ENCODE measurements at regions not wholly inside any gene's neighbourhood (a gene's known extent, or its start where the extent isn't known, plus 50 kb on each side); places are given as distances from the start of the nearest gene placed in this dataset.
A peak's percentile ranks its signal among the peaks of the same experiment; 100 is the strongest.

DNA sequence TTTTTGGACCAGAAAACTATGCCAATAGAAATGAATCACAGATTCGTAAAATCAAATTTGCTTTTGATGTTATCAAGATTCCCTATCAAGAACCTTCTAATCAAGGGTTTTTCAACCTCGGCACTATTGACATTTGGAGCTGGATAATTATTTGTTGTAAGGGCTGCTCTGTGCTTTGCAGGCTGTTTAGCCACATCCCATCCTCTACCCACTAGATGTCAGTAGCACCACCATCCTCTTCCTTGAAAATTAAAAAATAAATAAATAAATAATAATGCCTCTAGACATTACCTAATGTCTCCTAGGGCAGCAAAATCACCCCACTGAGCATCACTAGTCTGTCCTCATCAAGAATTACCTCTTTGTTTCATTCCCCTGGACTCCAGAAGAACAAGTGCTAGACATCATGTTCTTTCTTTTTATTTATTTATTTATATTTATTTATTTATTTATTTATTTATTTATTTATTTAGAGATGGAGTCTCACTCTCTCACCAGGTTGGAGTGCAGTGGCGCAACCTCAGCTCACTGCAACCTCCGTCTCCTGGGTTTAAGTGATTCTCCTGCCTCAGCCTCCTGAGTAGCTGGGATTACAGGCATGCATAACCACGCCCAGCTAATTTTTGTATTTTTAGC is 744.7 kb downstream of the KCNA4 start:
- TF ChIP-seq, protein P1, sequence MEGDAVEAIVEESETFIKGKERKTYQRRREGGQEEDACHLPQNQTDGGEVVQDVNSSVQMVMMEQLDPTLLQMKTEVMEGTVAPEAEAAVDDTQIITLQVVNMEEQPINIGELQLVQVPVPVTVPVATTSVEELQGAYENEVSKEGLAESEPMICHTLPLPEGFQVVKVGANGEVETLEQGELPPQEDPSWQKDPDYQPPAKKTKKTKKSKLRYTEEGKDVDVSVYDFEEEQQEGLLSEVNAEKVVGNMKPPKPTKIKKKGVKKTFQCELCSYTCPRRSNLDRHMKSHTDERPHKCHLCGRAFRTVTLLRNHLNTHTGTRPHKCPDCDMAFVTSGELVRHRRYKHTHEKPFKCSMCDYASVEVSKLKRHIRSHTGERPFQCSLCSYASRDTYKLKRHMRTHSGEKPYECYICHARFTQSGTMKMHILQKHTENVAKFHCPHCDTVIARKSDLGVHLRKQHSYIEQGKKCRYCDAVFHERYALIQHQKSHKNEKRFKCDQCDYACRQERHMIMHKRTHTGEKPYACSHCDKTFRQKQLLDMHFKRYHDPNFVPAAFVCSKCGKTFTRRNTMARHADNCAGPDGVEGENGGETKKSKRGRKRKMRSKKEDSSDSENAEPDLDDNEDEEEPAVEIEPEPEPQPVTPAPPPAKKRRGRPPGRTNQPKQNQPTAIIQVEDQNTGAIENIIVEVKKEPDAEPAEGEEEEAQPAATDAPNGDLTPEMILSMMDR (IDR thresholded peaks at IDR 0.05; ENCODE audit: poor library complexity, severe bottlenecking): peak; percentile 76
- Histone ChIP-seq H3K36me3 (ENCODE audit: low read depth) (no peaks in the 10 kb centered on the region), H3K9me3 (ENCODE audit: severe bottlenecking) (no peaks in the 10 kb centered on the region), H3K4me1 (ENCODE audit: insufficient read depth, poor library complexity, severe bottlenecking) (peaks cover 11% of the 10 kb centered on the region), H3K27ac (ENCODE audit: poor library complexity, severe bottlenecking) (no peak overlapping the region), H3K27me3 (ENCODE audit: insufficient read depth, poor library complexity, severe bottlenecking) (no peaks in the 10 kb centered on the region), H3K4me3 (ENCODE audit: severe bottlenecking) (no peak overlapping the region)
- peak; percentile 83 for ATAC-seq (ENCODE audit: low read depth)
- DNase-seq (ENCODE audit: low spot score): no peak

DNA sequence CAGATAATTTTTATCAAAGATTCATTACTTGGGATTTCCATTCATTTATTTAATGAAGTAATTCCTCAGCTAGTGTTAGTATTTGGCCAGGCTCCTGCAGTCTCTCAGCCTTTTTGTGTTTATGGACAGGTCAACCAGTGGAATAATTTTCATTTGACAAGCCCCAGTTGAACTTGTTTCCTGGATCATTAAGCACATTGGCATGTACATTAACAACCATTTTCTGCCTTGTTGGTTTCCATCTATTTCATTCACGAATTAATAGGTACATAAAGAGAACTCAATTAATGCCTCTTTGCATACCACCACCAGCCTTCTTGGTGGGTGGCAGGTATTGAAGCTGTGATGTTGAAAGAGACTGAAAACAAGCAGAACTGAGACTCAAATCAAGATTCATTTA is 745.2 kb downstream of the KCNA4 start:
- no peak overlapping the region for H3K27ac ChIP-seq (ENCODE audit: poor library complexity, severe bottlenecking)
- no peak for ATAC-seq (ENCODE audit: low read depth)
- no peak for DNase-seq (ENCODE audit: low spot score)
- TF ChIP-seq, protein P1 (IDR thresholded peaks at IDR 0.05; ENCODE audit: poor library complexity, severe bottlenecking): no peak
- no peaks in the 10 kb centered on the region for H3K27me3 ChIP-seq (ENCODE audit: insufficient read depth, poor library complexity, severe bottlenecking)
- no peaks in the 10 kb centered on the region for H3K9me3 ChIP-seq (ENCODE audit: severe bottlenecking)
- H3K4me3 ChIP-seq (ENCODE audit: severe bottlenecking): no peak overlapping the region
- no peaks in the 10 kb centered on the region for H3K36me3 ChIP-seq (ENCODE audit: low read depth)
- peaks cover 11% of the 10 kb centered on the region for H3K4me1 ChIP-seq (ENCODE audit: insufficient read depth, poor library complexity, severe bottlenecking)

DNA sequence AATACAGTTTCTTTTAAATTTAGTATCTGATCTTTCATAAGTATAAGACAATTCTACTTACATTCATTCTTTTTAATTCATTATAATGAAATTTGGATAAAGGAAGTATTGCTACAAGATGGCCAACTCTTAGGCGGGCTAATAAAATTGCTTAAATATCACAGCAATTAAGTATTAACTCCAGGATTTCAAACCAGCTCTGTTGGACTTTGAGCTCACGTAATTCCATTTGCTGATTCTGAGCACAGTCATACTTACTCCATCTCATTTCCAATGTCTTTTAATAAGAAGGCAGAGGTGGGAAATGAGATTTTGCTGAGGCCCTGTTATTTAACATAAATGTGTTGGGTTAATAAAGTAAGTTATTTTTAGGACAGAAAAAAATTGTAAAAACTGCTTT is 748.1 kb downstream of the KCNA4 start:
- ATAC-seq (ENCODE audit: low read depth): no peak

DNA sequence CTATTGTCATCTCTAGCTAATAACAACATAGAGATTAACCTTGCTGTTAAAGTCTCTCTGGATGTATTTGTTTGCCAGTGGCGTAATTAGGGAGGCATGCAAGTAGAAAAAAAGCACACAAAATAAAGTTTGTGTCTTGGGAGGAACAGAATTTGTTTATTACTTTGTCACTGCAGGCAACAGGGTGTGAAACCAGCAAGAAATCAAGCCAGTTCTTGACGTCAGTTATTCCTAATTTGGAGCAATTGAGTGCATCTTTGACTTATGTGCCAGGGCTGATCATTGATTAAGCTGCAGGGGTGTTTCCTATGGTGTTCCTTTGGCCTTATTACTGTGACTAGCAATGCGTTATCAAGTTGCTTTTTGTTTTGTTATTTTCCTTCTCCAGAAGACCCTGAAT is 751.0 kb downstream of the KCNA4 start:
- H3K4me3 ChIP-seq (ENCODE audit: severe bottlenecking): no peak overlapping the region
- no peaks in the 10 kb centered on the region for H3K27me3 ChIP-seq (ENCODE audit: insufficient read depth, poor library complexity, severe bottlenecking)
- no peak for DNase-seq (ENCODE audit: low spot score)
- H3K27ac ChIP-seq (ENCODE audit: poor library complexity, severe bottlenecking): no peak overlapping the region
- ATAC-seq (ENCODE audit: low read depth): no peak
- H3K9me3 ChIP-seq (ENCODE audit: severe bottlenecking): no peaks in the 10 kb centered on the region
- TF ChIP-seq, protein P1 (IDR thresholded peaks at IDR 0.05; ENCODE audit: poor library complexity, severe bottlenecking): no peak
- peaks cover 6% of the 10 kb centered on the region for H3K4me1 ChIP-seq (ENCODE audit: insufficient read depth, poor library complexity, severe bottlenecking)
- no peaks in the 10 kb centered on the region for H3K36me3 ChIP-seq (ENCODE audit: low read depth)

More for the DNA sequence above, 748.1 kb downstream of the KCNA4 start:
- H3K4me3 ChIP-seq (ENCODE audit: severe bottlenecking): no peak overlapping the region
- TF ChIP-seq, protein P1 (IDR thresholded peaks at IDR 0.05; ENCODE audit: poor library complexity, severe bottlenecking): no peak
- peaks cover 11% of the 10 kb centered on the region for H3K4me1 ChIP-seq (ENCODE audit: insufficient read depth, poor library complexity, severe bottlenecking)
- H3K27me3 ChIP-seq (ENCODE audit: insufficient read depth, poor library complexity, severe bottlenecking): no peaks in the 10 kb centered on the region
- no peaks in the 10 kb centered on the region for H3K36me3 ChIP-seq (ENCODE audit: low read depth)
- H3K27ac ChIP-seq (ENCODE audit: poor library complexity, severe bottlenecking): no peak overlapping the region
- no peaks in the 10 kb centered on the region for H3K9me3 ChIP-seq (ENCODE audit: severe bottlenecking)
- no peak for DNase-seq (ENCODE audit: low spot score)

DNA sequence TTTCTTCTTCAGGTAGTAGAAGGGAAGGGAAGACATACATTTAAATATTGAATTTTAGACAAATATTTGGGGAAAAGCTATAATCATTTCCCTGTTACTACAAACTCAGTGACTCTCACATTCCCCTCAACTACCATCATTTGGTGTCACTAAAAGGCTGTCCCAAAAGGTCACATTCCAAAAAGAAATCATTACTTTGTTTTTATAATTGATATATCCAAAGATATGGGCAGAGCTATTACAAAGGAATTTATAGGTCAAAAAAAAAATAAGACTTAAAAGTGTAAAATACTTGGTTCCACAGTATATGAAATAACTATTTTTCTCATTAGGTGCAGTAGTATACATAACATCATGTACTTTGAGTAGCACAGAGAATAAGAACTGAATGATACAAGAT is 751.4 kb downstream of the KCNA4 start:
- no peak overlapping the region for H3K27ac ChIP-seq (ENCODE audit: poor library complexity, severe bottlenecking)
- no peak for DNase-seq (ENCODE audit: low spot score)
- H3K27me3 ChIP-seq (ENCODE audit: insufficient read depth, poor library complexity, severe bottlenecking): no peaks in the 10 kb centered on the region
- ATAC-seq (ENCODE audit: low read depth): no peak
- H3K4me1 ChIP-seq (ENCODE audit: insufficient read depth, poor library complexity, severe bottlenecking): peaks cover 10% of the 10 kb centered on the region
- no peak overlapping the region for H3K4me3 ChIP-seq (ENCODE audit: severe bottlenecking)
- no peaks in the 10 kb centered on the region for H3K9me3 ChIP-seq (ENCODE audit: severe bottlenecking)
- TF ChIP-seq, protein P1 (IDR thresholded peaks at IDR 0.05; ENCODE audit: poor library complexity, severe bottlenecking): no peak
- no peaks in the 10 kb centered on the region for H3K36me3 ChIP-seq (ENCODE audit: low read depth)

Data from RWPE2 (cell line).